IPS-15b (cell line): ENCODE measurements at regions not wholly inside any gene's neighbourhood (a gene's known extent, or its start where the extent isn't known, plus 50 kb on each side); places are given as distances from the start of the nearest gene placed in this dataset.

Experiments used
- H3K27me3 ChIP-seq: one replicate; pipeline ENCODE4 v1.6.1; 2013; ENCODE audit warnings: low read length; ENCODE audit not compliant: control insufficient read depth, insufficient read depth
- H3K36me3 ChIP-seq: one replicate; pipeline ENCODE4 v1.6.1; 2013; ENCODE audit warnings: low read length; ENCODE audit not compliant: control insufficient read depth, insufficient read depth
- H3K4me1 ChIP-seq: one replicate; pipeline ENCODE4 v1.6.1; 2013; ENCODE audit warnings: mild to moderate bottlenecking, low read length; ENCODE audit not compliant: control insufficient read depth, insufficient read depth
- H3K4me3 ChIP-seq: one replicate; pipeline ENCODE4 v1.5.1; 2013; ENCODE audit warnings: low read depth, low read length
- H3K9ac ChIP-seq: one replicate; pipeline ENCODE4 v1.6.1; 2013; ENCODE audit warnings: low read depth, mild to moderate bottlenecking, low read length
- H3K9me3 ChIP-seq: one replicate; pipeline ENCODE4 v1.6.1; 2013; ENCODE audit warnings: mild to moderate bottlenecking, low read length; ENCODE audit not compliant: control insufficient read depth, insufficient read depth

DNA sequence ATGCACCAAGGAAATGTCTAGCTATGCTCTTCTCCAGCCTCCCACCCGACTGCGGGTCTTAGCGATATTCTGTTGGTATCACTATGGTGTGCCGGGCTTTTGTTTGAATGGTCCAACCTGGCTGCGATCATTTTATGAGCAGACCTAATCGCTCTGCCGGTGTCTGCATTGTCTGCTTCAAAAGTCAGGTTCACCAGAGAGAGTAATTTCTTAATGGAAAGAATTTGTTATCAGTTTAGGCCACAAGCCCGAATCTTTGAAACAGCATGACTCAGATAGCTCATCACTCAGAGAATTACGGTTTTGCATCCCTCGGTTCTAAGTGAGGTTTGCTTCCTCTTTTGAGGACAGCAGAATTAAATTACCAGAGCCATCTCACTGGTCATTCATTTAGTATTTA is 521.0 kb upstream of the ARID1B start:
- Histone ChIP-seq H3K4me3 (no peak overlapping the region), H3K9me3 (no peaks in the 10 kb centered on the region), H3K36me3 (no peaks in the 10 kb centered on the region), H3K4me1 (no peaks in the 10 kb centered on the region), H3K27me3 (no peaks in the 10 kb centered on the region), H3K9ac (no peak overlapping the region)

DNA sequence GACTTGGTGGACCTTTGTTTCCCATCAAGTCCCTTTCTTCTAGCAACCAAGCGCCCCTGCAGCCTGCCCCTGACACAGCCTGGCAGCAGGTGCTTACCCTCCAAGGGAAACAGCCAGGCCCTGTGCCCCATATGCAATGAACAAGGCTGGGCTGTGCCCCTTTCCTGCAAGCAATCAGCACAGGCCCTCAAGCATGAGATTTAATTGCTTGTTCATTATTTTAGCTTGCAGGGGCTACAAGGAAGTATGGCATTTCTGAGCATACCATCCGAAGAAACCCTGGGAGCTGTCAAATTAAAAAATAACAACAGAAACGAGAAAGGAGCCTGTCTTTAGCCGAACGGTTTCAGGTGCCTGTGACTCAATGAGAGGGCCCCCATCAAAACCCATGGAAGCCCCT is 522.9 kb upstream of the ARID1B start:
- Histone ChIP-seq H3K4me1 (no peaks in the 10 kb centered on the region), H3K9me3 (no peaks in the 10 kb centered on the region), H3K4me3 (no peak overlapping the region), H3K36me3 (no peaks in the 10 kb centered on the region), H3K27me3 (no peaks in the 10 kb centered on the region), H3K9ac (no peak overlapping the region)

DNA sequence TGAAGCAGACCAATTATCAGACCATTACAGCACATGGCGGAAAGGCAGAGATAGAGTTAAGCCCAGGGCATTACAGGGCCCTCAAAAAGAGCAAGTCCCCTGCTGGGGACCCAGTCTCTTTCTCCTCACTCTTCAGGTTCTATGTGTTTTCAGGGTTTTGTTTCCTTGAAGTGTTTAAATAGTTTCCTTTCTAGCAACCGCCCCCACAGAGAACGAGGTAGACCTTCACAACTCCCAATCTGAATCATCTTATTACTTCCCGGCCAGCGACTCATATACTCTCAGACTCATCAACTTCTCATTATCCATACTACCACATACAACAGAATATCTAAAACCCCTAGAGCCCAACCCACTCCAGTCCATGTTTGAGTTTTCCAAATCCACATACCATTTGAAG is 526.6 kb upstream of the ARID1B start:
- H3K27me3 ChIP-seq, result no peaks in the 10 kb centered on the region
- no peaks in the 10 kb centered on the region for H3K9me3 ChIP-seq
- no peaks in the 10 kb centered on the region for H3K4me1 ChIP-seq
- H3K4me3 ChIP-seq, result no peak overlapping the region
- H3K9ac ChIP-seq, result no peak overlapping the region
- H3K36me3 ChIP-seq, result no peaks in the 10 kb centered on the region

DNA sequence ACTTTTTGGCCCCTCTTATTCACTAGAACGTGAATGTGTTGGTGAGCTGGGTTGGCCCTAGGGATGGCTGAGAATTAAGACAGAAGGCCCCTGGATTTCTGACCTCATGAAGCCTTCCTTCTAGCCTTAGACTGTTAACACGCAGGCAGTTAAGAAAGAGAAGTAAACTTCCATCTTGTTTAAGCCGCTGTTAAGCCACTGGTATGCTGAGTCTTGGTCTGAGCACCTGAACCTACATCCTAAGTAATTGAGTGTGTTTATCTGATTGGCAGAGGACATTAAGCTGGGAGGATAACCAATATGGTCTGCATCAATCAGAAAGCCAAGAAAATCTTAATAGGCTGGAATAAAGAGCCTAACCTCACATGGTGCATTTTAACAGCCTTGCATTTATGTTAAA is 535.0 kb upstream of the ARID1B start:
- H3K36me3 ChIP-seq, result no peaks in the 10 kb centered on the region
- no peak overlapping the region for H3K9ac ChIP-seq
- H3K4me3 ChIP-seq, result no peak overlapping the region
- H3K27me3 ChIP-seq, result no peaks in the 10 kb centered on the region
- H3K4me1 ChIP-seq, result peaks cover 9% of the 10 kb centered on the region
- H3K9me3 ChIP-seq, result no peaks in the 10 kb centered on the region

DNA sequence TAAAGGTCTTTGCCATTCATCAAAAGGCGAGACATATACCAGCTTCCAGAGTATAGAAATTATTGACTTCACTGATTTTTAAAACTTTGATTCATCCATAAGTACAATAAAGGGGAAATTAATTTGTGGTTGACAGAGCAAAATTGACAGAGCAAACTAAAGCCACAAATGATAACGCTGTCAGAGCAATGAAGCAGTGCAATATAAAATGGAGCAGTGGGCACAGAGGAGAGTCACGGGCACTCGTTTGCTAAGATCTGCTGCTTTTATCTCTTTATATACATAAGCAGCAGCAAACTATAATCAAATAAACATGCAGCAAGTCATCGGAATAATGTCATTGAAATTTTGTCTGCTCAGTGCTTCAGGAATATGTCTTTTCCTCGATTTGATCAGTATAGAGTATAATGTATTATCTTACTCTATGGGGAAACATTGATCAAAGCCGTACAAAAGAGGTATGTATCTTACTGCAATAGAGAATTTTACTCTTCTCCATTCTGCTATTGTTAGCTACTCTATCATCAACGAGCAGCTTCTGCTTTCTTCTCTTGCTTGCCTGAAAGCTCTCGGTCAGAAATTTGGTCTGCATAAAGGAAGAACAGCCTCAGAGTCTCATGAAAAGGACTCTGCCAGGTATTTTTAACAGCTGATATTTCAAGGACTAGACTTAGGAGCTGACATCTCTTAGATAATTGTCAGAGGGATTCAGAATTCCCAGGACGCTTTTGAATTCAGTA is 546.0 kb upstream of the ARID1B start:
- Histone ChIP-seq H3K4me3 (no peak overlapping the region), H3K36me3 (no peaks in the 10 kb centered on the region), H3K9me3 (no peaks in the 10 kb centered on the region), H3K4me1 (no peaks in the 10 kb centered on the region), H3K27me3 (no peaks in the 10 kb centered on the region), H3K9ac (no peak overlapping the region)

DNA sequence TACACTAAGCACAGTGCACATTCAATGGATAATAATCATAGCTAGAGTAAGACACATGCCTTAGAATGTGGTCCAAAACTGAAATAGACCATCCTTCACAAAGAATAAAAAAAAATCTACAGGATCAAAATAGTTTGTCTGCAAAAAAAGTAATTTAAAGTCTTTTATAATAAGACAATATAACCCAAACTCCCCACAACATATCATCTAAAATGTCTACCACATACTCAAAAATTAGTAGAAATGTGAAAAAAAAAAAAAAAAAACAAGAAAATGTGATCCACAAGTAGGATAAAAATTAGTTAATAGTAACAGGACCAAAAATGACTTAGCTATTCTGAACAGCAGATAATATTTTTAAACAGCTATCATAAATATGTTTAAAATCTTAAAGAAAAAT is 557.2 kb upstream of the ARID1B start:
- no peaks in the 10 kb centered on the region for H3K36me3 ChIP-seq
- H3K9me3 ChIP-seq, result no peaks in the 10 kb centered on the region
- no peaks in the 10 kb centered on the region for H3K27me3 ChIP-seq
- no peak overlapping the region for H3K4me3 ChIP-seq
- no peaks in the 10 kb centered on the region for H3K4me1 ChIP-seq
- H3K9ac ChIP-seq, result no peak overlapping the region

DNA sequence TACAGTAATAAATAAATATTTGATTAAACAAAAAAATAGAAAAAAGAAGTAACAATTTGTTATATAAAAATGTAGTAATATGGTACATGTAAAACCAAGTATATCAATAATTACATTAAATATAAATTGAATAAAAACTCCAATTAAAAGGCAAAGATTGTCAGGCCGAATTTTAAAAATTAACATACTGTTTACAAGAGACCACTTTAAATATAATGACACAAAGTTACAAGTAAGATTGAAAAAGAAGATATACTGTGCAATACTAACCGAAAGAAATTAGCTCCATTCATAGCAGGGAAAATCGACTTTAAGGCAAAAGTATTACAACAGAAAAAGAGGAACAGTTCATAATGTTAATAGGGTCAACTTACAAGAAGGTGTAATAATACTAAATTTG is 571.5 kb upstream of the ARID1B start:
- Histone ChIP-seq H3K36me3 (no peaks in the 10 kb centered on the region), H3K27me3 (no peaks in the 10 kb centered on the region), H3K4me3 (no peak overlapping the region)

DNA sequence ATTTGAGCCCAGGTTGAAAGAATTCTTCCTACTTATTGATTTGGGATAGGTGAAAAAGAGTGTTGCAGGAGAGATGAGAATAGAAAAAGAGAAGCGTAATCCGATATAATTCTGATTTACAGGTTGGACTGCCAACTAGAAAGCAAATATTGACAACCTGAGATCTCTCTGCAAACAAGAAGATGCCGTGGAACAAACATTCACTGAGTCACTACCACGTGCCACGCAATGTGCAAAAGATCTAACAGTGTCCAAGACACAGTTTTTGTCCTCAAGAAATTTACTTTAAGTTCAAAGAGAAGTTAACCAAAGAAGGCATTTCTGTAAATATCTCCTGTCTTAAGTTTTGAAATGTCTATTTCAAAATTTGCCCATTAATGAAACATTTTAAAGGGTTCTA is 578.0 kb upstream of the ARID1B start:
- Histone ChIP-seq H3K27me3 (no peaks in the 10 kb centered on the region), H3K9ac (no peak overlapping the region), H3K36me3 (no peaks in the 10 kb centered on the region), H3K9me3 (no peaks in the 10 kb centered on the region), H3K4me3 (no peak overlapping the region), H3K4me1 (no peaks in the 10 kb centered on the region)

More for the DNA sequence above, 571.5 kb upstream of the ARID1B start:
- no peaks in the 10 kb centered on the region for H3K4me1 ChIP-seq
- no peak overlapping the region for H3K9ac ChIP-seq
- no peaks in the 10 kb centered on the region for H3K9me3 ChIP-seq

DNA sequence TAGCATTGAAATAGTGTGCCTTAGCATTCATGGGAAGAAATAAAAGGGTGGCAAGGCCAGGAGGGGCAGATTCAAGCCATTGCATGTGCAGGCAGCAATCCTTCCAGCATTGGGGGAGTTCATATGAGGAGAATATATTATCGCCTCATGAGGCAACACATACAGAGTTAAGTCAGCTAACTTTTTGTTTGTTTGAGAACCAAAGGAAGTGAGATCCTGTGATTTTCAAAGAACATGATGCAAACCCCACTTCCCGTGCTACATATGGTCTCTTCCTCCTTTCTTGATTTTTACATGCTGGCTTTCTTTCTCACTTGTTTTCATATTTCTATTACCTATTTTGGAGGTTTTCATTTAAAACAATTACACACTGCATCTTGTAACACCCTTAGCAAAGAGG is 579.7 kb upstream of the ARID1B start:
- no peak overlapping the region for H3K9ac ChIP-seq
- H3K36me3 ChIP-seq, result no peaks in the 10 kb centered on the region
- no peaks in the 10 kb centered on the region for H3K27me3 ChIP-seq
- H3K4me1 ChIP-seq, result no peaks in the 10 kb centered on the region
- no peaks in the 10 kb centered on the region for H3K9me3 ChIP-seq
- no peak overlapping the region for H3K4me3 ChIP-seq

DNA sequence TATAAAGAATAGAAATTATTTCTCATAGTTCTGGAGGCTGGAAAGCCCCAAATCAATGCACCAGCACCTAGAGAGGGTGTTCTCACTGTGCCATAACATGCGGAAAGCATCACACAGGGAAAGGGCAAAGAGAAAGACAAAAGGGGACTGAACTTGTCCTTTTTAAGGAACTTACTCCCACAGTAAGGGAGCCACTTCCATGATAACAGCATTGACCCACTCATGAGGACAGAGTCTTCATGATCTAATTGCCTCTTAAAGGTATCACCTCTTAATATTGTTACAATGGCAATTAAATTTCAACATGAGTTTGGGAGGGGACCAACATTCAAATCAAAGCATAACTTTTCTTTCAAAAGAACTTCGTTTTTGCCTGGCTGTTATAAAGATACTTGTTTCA is 582.2 kb upstream of the ARID1B start:
- Histone ChIP-seq H3K27me3 (no peaks in the 10 kb centered on the region), H3K9ac (no peak overlapping the region), H3K36me3 (no peaks in the 10 kb centered on the region), H3K4me1 (no peaks in the 10 kb centered on the region), H3K4me3 (no peak overlapping the region), H3K9me3 (no peaks in the 10 kb centered on the region)

DNA sequence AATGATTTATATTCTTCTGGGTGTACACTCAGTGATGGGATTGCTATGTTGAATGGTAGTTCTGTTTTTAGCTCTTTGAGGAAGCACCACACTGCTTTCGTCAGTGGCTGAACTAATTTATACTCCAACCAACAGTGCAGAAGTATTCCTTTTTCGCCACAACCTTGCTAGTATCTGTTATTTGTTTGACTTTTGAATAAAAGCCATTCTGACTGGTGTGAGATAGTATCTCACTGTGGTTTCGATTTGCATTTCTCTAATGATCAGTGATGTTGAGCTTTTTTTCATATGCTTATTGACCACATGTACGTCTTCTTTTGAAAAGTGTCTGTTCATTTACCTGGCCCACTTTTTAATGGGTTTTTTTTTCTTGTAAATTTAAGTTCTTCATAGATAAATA is 583.8 kb upstream of the ARID1B start:
- Histone ChIP-seq H3K27me3 (no peaks in the 10 kb centered on the region), H3K9me3 (no peaks in the 10 kb centered on the region), H3K36me3 (no peaks in the 10 kb centered on the region), H3K4me1 (peaks cover 4% of the 10 kb centered on the region), H3K4me3 (no peak overlapping the region), H3K9ac (no peak overlapping the region)

DNA sequence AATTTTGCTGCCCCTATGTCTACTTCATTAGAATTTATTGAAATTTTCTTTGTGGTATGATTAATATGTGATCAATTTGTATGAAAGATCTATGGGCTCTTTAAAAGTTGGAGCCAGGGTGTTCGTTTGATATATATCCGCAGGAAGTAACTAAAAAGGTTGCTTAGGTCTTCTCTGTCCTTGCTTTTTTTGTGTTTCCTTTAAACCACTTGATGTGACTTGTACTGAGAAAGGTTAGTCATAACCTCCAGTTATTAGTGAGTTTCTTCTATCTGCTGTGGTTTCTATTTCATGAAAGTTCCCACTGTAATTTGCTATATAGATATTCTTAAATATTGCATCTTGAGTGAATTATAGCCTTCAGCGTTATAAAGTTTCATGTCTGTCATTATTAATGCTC is 585.3 kb upstream of the ARID1B start:
- no peaks in the 10 kb centered on the region for H3K36me3 ChIP-seq
- no peak overlapping the region for H3K9ac ChIP-seq
- H3K4me1 ChIP-seq, result peaks cover 5% of the 10 kb centered on the region

More for the DNA sequence above, 585.3 kb upstream of the ARID1B start:
- Histone ChIP-seq H3K4me3 (no peak overlapping the region), H3K9me3 (no peaks in the 10 kb centered on the region), H3K27me3 (no peaks in the 10 kb centered on the region)
